ENCODE measurements at regions not wholly inside any gene's neighbourhood (a gene's known extent, or its start where the extent isn't known, plus 50 kb on each side); places are given as distances from the start of the nearest gene placed in this dataset.

DNA sequence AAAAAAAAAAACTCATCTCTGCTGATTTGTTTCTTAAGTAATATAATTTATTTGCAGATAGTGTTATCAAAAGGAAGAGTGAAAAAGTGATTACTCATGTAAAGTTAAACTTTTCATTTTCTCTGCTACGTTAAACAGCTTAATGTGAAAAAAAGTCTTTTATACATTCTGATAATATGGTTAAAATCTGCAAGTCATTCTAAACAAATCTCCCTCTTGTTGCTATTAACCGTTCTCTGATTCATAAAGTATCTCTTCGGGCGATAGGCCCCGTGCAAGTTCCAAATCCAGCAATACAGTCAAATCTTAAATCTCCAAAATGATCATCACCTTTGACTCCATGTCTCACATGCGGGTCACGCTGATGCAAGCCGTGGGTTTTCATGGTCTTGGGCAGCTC, 732.0 kb downstream of the TAF11L14 start (continued):
- TF ChIP-seq, protein P1, sequence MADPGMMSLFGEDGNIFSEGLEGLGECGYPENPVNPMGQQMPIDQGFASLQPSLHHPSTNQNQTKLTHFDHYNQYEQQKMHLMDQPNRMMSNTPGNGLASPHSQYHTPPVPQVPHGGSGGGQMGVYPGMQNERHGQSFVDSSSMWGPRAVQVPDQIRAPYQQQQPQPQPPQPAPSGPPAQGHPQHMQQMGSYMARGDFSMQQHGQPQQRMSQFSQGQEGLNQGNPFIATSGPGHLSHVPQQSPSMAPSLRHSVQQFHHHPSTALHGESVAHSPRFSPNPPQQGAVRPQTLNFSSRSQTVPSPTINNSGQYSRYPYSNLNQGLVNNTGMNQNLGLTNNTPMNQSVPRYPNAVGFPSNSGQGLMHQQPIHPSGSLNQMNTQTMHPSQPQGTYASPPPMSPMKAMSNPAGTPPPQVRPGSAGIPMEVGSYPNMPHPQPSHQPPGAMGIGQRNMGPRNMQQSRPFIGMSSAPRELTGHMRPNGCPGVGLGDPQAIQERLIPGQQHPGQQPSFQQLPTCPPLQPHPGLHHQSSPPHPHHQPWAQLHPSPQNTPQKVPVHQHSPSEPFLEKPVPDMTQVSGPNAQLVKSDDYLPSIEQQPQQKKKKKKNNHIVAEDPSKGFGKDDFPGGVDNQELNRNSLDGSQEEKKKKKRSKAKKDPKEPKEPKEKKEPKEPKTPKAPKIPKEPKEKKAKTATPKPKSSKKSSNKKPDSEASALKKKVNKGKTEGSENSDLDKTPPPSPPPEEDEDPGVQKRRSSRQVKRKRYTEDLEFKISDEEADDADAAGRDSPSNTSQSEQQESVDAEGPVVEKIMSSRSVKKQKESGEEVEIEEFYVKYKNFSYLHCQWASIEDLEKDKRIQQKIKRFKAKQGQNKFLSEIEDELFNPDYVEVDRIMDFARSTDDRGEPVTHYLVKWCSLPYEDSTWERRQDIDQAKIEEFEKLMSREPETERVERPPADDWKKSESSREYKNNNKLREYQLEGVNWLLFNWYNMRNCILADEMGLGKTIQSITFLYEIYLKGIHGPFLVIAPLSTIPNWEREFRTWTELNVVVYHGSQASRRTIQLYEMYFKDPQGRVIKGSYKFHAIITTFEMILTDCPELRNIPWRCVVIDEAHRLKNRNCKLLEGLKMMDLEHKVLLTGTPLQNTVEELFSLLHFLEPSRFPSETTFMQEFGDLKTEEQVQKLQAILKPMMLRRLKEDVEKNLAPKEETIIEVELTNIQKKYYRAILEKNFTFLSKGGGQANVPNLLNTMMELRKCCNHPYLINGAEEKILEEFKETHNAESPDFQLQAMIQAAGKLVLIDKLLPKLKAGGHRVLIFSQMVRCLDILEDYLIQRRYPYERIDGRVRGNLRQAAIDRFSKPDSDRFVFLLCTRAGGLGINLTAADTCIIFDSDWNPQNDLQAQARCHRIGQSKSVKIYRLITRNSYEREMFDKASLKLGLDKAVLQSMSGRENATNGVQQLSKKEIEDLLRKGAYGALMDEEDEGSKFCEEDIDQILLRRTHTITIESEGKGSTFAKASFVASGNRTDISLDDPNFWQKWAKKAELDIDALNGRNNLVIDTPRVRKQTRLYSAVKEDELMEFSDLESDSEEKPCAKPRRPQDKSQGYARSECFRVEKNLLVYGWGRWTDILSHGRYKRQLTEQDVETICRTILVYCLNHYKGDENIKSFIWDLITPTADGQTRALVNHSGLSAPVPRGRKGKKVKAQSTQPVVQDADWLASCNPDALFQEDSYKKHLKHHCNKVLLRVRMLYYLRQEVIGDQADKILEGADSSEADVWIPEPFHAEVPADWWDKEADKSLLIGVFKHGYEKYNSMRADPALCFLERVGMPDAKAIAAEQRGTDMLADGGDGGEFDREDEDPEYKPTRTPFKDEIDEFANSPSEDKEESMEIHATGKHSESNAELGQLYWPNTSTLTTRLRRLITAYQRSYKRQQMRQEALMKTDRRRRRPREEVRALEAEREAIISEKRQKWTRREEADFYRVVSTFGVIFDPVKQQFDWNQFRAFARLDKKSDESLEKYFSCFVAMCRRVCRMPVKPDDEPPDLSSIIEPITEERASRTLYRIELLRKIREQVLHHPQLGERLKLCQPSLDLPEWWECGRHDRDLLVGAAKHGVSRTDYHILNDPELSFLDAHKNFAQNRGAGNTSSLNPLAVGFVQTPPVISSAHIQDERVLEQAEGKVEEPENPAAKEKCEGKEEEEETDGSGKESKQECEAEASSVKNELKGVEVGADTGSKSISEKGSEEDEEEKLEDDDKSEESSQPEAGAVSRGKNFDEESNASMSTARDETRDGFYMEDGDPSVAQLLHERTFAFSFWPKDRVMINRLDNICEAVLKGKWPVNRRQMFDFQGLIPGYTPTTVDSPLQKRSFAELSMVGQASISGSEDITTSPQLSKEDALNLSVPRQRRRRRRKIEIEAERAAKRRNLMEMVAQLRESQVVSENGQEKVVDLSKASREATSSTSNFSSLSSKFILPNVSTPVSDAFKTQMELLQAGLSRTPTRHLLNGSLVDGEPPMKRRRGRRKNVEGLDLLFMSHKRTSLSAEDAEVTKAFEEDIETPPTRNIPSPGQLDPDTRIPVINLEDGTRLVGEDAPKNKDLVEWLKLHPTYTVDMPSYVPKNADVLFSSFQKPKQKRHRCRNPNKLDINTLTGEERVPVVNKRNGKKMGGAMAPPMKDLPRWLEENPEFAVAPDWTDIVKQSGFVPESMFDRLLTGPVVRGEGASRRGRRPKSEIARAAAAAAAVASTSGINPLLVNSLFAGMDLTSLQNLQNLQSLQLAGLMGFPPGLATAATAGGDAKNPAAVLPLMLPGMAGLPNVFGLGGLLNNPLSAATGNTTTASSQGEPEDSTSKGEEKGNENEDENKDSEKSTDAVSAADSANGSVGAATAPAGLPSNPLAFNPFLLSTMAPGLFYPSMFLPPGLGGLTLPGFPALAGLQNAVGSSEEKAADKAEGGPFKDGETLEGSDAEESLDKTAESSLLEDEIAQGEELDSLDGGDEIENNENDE (IDR thresholded peaks at IDR 0.05; ENCODE audit: insufficient replicate concordance, low read length), result no peak

Measured in H1 (cell line).